NB4 (cell line): ENCODE measurements at regions not wholly inside any gene's neighbourhood (a gene's known extent, or its start where the extent isn't known, plus 50 kb on each side); places are given as distances from the start of the nearest gene placed in this dataset.
"Not testable (repeated sequence)": the region's sequence is repeated elsewhere in the genome, so short reads cannot be mapped to it uniquely, and the experiment has no call there.

Experiments
- DNase-seq: peaks from one replicate; pipeline ENCODE4 v3.0.0; 2010; ENCODE audit warnings: low read depth
- H3K4me3 ChIP-seq: one replicate; pipeline ENCODE4 v1.5.1; 2011; ENCODE audit warnings: mild to moderate bottlenecking, low read depth, low read length, moderate library complexity
- CTCF ChIP-seq: IDR thresholded peaks from one replicate; pipeline ENCODE4 v1.5.1; 2012; ENCODE audit warnings: low read depth, low read length
- MAX ChIP-seq: IDR thresholded peaks from 2 replicates; pipeline ENCODE4 v1.6.1; 2011; ENCODE audit warnings: low read depth, low read length
- MYC ChIP-seq: IDR thresholded peaks from 2 replicates; pipeline ENCODE4 v1.6.1; 2011; ENCODE audit warnings: low read depth, low read length
- POLR2A ChIP-seq: IDR thresholded peaks from 2 replicates; pipeline ENCODE4 v1.6.1; 2011; ENCODE audit warnings: mild to moderate bottlenecking; ENCODE audit not compliant: insufficient read length; ENCODE audit errors: extremely low read depth

GRCh38 chr5:40210694-40211093, 469.0 kb upstream of the PTGER4 start:
- TF ChIP-seq POLR2A (no peak), MAX (no peak), CTCF (no peak), MYC (no peak)
- no peak for DNase-seq
- no peak overlapping the region for H3K4me3 ChIP-seq

- no peak for DNase-seq
- no peak overlapping the region for H3K4me3 ChIP-seq
- TF ChIP-seq MYC: no peak
- TF ChIP-seq POLR2A: no peak
- TF ChIP-seq CTCF: no peak
- no peak for TF ChIP-seq MAX
These were observed 473.7 kb upstream of the PTGER4 start for GRCh38 chr5:40206030-40206429.

GRCh38 chr5:40204144-40204543, 475.6 kb upstream of the PTGER4 start:
- no peak overlapping the region for H3K4me3 ChIP-seq
- DNase-seq: no peak
- TF ChIP-seq CTCF (no peak), MAX (no peak), MYC (no peak), POLR2A (no peak)

- DNase-seq: no peak
- TF ChIP-seq MYC (no peak), CTCF (no peak), POLR2A (no peak), MAX (no peak)
- H3K4me3 ChIP-seq: no peak overlapping the region
These were observed 476.8 kb upstream of the PTGER4 start for GRCh38 chr5:40202814-40203440.

- TF ChIP-seq POLR2A (no peak), CTCF (no peak), MAX (no peak), MYC (no peak)
- no peak for DNase-seq
These were observed 481.0 kb upstream of the PTGER4 start for GRCh38 chr5:40198736-40199135.

GRCh38 chr5:40195574-40195973, 484.1 kb upstream of the PTGER4 start:
- not testable (repeated sequence) for H3K4me3 ChIP-seq, DNase-seq

More at GRCh38 chr5:40198736-40199135, 481.0 kb upstream of the PTGER4 start:
- H3K4me3 ChIP-seq: no peak overlapping the region
